CD4-positive, alpha-beta T cell treated with Interleukin-4 for 1 hour (primary cell): ENCODE measurements at regions not wholly inside any gene's neighbourhood (a gene's known extent, or its start where the extent isn't known, plus 50 kb on each side); places are given as distances from the start of the nearest gene placed in this dataset.
"Not testable (repeated sequence)": the region's sequence is repeated elsewhere in the genome, so short reads cannot be mapped to it uniquely, and the experiment has no call there.

ENCODE experiments used
- DNase-seq, 2 donors: peaks; one replicate each; pipeline ENCODE4 v3.0.0-alpha.2; 2020 to 2022

DNA sequence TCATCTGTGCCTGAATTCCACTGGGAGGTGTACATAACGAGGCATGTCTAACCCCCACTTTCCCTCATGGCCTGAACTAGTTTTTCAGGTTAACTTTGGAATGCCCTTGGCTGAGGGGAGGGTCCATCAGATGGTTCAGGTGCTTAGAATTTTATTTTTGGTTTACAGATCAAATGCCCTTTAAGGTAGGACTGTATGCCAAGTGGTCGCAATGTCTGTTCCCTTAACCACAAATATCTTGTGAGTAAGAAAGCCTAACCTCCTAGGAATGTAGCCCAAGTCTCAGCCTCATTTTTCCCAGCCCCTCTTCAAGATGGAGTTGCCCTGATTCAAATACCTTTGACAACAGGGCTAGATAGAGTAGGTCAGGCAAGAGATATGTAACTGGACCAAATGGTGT lies 78.4 kb downstream of the RNASET2 start:
- DNase-seq = no peak

DNA sequence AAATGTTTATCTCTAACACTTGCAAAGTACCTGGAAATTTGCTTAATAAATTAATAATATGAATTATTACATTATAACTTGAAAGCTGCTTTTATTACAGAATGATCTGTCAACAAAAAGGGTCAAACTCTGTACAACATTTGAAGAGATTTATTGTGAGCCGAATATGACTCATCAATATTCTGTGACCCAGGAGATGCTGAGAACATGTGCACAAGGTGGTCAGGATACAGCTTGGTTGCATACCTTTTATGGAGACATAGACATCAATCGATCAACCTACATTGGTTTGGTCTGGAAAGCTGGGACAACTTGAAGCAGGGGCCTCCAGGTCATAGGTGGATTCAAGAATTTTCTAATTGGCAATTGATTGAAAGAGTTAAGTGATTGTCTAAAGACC lies 79.0 kb downstream of the RNASET2 start:
- no peak for DNase-seq

DNA sequence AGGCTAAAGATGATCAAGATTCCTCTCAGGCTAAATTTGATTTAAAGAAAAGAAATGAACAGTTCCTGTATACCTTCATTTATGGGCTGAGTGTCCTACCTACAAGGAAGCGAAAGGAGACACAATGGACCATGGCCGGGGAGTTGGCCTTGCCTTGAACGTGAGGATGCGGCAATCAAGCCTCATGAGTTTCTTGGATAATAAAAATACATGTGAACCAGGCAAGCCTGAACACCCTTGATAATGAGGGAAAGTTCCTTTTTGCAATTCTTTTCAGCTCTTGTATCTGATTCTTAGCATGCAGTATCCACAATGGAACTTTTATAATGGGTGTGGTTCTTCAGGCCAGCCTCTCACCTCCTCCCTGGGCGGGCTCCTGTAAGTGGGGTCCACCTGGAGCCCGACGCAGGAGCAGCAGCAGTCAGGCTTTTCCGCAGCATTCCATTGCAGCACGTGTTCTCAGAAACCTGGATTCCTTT lies 83.8 kb downstream of the RNASET2 start:
- DNase-seq = no peak

DNA sequence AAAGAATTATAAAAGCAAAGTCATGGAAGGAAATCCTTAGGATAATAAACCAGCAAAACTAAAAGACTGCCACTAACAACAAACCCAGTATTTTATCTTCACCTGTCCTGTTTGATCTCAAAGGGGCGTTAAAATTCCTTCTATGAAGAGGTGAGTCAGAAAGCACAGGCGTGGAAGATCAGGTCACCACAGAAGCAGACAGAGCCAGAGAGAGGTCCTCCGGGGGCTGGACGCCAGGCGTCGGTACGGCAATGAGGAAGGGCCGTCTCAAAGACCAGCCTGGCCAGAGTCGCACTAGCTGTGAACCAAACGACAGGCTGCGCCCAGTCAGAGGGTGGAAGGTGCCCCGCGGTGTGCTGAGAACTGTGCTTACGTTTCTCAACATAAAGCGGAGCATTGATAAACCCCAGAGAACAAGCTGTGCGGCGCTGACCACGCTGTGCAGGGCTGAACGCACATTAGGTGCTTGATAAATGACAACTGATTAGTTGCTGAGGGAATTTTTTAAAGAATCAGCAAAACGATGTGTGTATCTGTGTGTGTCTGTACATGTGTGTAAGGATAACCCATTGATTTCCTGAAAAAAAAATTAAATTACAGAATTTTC lies 85.6 kb downstream of the RNASET2 start:
- no peak for DNase-seq

DNA sequence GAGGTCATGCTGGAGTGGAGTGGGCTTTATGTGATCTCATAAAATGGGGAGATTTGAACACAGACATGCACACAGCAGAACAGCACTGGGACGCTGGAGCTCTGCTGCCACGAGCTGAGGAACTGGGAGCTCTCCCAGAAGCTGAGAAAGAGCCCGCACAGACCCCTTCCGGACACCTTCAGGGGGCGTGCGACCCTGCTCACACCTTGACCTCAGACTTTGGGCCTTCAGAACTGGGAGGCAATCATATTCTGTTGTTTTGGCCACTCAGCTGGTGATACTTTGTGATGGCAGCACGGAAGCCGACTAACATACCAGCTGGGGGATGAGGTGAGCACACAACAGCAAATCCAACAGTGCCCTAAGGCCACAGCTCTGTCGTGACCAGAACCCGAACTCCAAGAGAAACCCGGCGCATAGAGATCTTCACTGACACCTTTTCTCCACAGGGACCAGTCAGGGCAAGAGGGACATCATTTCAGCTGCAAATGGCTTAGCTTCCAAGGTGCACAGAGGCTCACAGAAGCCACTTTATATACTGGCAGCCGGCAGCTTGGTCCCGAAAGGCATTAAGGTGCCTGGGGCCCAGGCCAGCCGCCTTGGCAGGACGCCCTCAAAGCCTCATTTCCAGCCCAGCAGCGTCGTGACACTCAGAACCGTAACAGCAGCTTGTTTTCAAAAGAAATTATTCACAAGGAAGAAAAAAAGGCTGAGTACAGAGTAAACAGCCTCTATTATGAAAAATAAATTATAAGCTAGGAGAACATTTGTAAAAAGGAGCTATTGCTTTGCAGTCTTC lies 89.3 kb downstream of the RNASET2 start:
- DNase-seq = no peak

DNA sequence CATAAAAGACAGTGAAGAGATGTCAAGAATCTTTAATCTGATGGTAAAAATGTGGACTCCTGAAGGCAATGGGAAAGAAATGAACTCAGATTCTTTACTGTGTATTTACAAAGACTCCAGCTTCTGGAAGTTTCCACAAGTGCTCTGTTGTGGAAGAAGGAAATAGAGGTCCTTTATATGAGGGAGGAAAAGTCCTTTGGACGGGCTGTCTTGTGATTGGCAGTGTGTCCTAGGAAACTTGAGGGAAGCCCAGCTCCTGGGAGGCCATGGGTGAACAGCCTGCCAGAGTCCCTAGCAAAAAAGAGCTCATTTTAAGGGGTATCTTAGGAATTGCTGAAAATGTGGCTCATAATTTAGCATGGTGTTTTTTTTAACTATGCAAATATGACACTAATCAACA lies 92.0 kb downstream of the RNASET2 start:
- no peak for DNase-seq

DNA sequence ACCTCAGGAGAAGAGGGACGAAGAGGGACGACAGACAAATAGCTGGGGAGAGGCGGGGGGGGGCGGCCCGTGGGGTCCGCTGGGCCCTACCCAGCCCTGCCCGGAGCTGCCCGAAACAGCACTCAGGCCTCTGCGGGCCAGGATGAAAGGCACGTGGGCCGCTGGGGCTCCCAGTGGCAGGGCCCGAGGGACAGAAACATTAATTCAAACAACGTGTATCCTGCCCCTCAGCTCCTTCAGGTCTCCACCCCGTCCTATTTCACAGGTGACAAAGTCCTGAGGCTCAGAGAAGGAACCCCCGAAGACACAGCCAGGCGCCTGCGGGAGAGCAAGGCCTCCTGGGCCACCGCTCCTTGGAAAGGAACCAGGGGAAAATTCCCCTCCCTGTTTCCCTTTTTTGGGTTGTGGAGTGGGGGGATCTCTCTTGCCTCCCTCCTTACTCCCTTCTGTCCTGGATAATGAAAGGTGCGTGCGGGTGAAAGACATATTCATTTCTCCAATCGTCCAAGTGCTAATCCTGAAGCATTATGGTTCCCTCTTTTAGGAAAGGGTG lies 93.3 kb downstream of the RNASET2 start:
- DNase-seq = no peak

DNA sequence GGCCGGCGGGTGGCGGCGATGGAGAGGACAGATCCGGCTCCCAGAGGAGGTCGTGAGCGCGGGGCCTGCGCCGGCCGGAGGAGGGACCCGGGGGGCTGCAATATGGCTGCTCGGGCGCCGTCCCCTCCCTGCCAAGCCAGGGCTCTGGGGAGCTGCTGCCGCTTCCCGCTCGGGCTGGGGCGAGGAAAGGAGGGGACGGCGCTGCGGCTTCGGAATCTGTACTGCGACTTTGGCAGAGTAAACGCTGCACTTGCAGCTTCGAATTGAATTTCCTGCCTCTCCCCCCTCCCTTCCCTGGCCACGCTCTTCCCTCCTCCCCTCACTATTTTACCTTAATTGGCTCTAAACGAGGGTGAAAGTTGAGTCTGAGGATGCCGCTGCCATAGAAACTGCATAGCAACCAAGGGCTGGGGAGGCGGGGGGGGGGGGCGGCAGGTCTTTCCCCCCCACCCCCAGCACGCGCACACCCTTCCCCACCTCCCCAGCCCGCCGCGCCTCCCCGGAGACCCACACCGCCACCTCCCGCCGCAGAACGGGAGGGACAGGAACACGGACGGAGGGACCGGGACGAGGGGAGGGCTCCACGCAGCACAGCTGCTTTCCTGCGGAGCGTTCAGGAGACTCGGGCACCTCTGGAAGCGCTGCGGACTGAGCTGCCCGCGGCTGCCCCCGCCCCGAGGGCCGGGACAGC lies 93.9 kb downstream of the RNASET2 start:
- peak; percentile 29 to 55 for DNase-seq

DNA sequence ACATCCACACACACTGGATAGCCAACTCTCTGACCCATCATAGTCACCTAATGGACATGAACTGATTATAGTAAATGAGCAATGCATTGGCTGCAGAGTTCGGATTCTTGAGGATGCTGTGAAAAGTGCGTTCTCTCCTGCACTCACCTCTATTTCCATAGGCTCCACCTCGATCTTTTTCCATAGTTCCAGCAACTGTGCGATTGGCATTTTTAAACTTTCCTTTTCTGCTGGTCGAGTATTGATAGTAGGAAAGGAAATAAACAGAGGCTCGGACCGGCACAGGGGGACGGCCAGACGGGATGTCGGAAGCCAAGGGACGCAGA lies 94.4 kb downstream of the RNASET2 start:
- DNase-seq = no peak

DNA sequence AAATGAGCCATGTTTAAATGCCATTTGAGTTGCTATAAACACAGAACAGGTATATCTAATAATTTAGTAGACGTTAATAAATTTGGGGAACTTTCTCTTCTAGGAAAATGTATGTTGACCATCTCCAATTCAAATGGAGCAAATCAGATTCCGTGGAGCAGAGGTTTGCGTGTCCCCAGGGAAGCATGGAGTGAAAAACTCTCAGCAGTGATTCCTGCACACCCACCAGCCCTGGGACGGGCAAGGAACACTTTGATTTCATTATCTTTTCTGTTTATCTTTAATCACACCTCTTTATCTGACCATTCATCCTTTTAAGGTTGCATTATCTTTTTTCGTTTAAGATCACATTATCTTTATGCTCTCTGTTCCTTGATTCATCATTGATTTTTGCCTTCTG lies 95.0 kb downstream of the RNASET2 start:
- no peak for DNase-seq

DNA sequence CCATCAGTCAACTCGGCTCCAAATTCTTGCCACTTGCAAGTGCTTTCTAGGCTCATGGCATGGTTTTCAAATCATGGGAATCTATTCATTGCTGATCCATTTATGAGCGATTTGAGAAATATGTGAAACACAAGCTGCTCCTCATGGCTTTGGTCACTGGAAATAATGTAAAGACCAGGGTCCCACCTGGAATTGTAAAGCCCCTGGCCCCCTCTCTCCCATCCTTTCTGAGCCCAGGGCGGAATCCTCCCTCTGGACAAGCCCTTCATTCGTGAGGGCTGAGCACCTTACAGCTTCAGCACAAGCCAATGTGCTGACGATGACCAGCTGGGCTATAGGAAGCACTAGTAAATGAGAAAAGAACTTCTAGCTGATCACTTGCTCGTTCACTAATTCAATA lies 96.0 kb downstream of the RNASET2 start:
- DNase-seq = no peak

DNA sequence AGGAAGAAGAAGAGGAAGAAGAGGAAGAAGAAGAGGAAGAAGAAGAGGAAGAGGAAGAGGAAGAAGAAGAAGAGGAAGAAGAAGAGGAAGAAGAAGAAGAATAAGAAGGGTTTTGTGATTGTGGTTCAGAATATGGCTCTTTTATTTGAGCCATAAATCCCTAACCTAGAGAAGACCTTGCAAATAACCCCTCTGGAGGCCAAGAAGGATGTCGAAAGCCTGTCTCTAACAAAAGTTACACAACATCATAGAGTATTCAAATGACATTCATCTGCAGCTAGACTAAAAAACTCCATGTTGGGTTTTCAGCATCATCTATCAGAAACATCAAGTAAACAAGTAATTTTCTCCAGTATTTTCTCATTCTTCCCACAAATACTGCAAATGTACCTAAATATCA lies 100.9 kb downstream of the RNASET2 start:
- no peak for DNase-seq

DNA sequence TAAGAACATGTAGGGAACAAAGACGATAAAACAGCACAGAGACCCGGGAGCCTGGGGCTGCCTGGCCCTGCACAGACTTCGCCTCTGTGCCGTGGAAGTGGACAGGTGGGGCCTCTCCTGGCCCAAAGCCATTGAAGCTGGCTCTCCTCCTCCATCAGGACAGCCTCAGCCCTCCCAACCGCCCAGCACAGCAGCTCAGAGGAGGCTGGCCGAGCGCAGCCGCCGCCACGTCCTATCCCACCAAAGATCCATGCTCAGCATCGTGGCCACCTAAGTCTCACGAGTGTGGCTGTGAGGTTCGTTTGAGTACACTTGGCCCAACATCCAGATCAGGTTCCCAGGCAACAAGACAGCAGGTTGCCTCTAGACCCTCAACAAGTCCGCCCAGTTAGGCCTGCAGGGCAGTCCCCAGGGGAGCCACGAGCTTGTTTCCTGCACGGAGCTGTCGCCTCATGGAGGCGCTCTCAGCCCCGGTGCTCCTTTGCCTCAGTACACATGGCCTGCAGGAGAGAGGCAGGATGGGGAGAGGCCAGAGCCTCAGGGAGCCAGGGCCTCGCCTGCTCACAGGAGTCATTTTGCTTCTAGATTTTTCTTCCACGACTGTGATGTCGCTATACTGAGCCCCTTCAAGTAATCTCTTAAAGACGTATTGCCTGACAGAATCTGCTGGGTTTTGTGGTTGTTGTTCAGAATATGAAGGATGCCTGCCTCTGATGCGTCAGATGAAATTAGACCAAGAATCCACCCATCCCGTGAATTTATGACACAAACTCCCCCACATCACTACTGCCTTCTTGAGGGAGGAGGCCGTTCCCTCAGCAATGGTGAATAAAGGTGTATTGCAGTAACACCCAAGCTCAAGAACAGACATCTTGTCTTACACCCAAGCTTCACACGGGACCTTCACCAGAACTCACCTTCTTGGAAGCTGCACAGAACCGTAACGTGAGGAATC lies 102.7 kb downstream of the RNASET2 start:
- no peak for DNase-seq

DNA sequence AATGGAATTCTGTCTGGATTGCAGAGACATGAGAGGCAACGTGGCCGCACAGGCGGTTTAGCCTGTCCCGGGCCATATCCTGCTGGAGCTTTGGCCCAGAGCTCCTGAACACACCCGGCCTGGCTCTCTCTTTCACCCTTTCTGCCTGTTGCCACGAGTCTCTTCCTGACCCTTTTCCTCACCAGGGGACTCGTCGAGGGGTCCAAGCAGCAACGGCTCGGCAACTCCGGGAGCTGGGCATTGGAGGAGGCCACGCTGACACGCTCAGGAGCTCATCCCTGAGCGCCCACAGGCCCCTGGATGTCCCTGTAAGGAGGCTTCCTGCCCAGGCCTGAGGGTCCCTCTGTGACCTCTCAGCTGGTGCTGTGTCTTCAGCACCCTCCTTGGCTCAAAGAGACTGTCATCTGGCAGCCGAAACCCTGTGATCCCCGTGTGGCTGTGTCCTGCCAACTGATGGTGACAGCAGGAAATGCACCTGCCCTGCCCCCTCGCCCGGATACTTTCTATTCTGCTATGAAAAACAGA lies 103.8 kb downstream of the RNASET2 start:
- no peak for DNase-seq

DNA sequence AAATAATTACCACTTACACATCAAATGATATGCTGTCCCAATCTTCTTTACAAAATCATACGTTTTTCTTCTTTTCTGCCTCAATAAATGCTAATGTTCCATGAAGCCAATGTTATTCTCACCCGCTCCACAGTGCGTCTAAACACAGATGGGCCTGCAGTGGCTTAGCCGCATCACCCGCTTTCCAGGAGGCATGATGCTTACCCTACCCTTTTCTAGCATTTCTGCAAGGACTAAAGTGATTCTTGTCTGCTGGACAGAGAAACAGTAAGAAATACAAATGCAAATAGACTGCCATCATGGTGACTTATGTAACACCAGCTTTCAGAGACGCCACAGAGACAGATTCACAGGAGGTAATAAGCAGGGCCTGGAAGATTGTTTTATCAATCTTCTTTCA lies 104.4 kb downstream of the RNASET2 start:
- DNase-seq = no peak

DNA sequence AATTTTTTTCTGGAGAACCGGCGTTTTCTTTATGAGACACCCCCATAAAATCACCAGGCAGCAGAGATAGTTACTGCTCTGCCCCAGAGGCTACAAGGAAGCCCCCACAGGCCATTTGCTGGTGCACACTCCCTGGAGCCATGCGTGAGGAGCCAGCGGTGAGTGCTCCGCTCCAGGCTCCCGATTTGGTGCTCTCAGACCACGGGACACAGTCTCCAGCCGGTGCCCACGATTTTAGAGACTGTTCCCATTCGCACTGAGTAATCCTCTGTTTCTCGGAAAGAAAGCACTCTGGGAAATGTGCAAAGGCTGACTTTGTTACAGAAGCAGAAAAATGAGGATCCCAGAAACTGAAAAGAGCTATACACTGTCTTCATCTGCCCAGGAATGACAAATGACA lies 104.9 kb downstream of the RNASET2 start:
- DNase-seq = no peak

DNA sequence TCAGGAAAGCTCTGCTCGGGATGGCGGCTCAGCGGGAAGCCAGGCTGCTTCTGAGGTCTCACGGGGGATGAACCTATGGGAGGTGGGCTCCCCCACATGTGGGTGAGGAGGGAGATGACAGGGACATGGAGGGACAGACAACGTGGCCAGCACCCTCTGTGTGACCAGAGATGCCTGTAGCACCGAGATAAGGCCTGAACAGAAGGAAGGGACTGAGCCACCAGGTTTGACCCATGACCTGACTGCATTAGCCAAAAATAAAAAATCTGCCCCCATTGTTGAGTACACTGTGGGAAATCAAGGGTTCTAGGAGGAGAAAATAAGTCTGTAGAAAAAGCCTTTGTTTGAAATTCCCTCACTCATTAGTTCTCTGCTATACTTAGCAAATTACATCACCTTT lies 105.7 kb downstream of the RNASET2 start:
- DNase-seq = no peak

DNA sequence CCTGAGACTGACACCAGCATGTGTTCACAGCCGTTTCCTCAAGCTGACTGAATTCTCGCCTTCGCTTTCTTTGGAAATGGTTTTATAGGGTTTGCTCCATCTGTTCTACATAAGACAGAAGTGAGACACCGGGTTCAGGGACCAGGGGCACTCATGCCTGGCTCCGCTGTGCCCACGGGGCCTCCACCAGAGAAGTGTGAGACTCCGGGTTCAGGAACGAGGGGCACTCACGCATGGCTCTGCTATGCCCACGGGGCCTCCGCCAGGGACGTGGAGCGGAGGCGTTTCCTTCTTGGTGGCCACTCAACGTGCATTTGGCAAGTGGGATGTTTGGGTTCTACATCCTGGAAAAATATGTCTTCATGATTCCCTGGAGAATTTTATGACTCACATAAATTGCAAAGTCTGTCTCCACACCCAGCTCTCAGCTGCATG lies 106.6 kb downstream of the RNASET2 start:
- no peak for DNase-seq

DNA sequence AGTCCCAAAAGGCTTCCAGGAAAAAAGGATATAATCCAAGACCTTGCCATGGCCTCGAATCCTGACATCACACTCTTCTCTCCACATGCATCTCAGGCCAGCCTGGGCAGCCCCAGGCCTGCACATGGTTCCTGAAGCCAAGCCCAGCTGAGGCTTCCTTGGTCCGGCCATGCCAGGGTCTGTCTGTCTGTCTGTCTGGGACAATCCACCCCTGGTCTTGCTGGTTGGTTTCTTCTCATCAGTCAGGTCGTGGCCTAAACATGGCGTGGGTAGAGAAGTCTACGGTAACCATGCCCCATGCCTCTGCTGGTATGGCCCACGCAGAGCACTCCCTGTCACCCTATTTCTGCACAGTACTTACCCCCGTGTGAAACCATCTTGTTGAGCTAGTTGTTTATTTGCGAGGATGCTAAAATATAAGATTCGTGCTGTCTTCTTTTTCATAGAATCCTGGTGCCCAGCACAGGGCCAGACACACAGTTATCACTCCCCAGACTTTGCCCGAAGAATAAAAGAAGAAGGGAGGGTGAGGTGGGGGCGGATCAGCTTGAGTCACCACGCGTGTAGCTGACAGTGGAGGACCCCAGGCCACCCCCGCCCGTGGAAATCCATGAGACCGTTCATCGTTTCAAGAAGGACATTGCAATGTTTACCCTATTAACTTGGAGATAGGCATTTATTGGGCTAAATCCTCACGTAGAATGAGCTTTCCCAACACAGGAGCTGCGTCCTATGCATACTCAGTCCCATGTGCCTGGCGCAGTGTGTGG lies 107.2 kb downstream of the RNASET2 start:
- no peak for DNase-seq

DNA sequence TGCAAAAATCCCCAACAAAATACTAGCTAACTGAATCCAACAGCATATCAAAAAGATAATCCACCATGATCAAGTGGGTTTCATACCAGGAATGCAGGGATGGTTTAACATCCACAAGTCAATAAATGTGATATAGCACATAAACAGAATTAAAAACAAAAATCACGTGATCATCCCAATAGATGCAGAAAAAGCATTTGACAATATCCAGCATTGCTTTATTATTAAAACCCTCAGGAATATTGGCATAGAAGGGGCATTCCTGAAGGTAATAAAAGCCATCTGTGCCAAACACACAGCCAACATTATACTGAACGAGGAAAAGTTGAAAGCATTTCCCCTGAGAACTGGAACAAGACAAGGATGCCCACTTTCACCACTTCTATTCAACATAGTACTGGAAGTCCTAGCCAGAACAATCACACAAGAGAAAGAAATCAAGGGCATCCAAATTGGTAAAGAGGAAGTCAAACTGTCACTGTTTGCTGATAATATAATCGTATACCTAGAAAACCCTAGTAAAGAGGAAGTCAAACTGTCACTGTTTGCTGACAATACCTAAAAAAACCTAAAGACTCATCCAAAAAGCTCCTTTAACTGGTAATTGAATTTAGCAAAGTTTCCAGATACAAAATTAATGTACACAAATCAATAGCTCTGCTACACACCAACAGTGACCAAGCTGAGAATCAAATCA lies 109.8 kb downstream of the RNASET2 start:
- DNase-seq = not testable (repeated sequence)

DNA sequence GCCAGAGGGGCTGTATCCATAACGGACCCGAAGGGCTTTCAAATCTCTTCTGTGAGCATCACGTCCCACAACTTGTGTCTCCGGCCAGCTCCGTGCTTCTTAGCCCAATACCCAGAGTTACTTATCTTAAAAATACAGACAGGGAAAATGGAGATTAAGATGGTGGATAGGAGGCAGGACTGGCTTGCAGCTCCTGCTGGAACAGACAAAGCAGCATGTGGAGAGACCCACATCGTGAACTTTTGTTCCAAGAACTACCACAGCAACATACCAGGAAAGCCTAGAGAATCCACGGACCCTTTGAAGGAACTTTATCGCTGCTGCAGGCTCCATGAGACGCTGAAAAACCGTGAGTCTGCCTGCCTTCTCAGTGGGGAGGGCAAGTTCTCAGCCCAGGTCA lies 113.7 kb downstream of the RNASET2 start:
- no peak for DNase-seq
